PC-9 (cell line): ENCODE measurements at regions not wholly inside any gene's neighbourhood (a gene's known extent, or its start where the extent isn't known, plus 50 kb on each side); places are given as distances from the start of the nearest gene placed in this dataset.

Experiments
- BruUV-seq: library from RNA; stranded (reverse); fragments of 400-500 nt; replicated peaks from 2 replicates; lab custom pipeline; 2021; lab: Mats Ljungman, UMichigan
- CTCF ChIA-PET: fragments of 300-600 bp; sonication (Branson Sonifier 250); formaldehyde crosslinking; loops from one replicate; lab custom pipeline; 2022; ENCODE audit warnings: antibody characterized with exemption; lab: Charles Lee
- POLR2A ChIA-PET: fragments of 300-600 bp; sonication (Branson Sonifier 250); formaldehyde crosslinking; loops from one replicate; lab custom pipeline; 2022; ENCODE audit warnings: antibody characterized with exemption; ENCODE audit not compliant: unreplicated experiment; lab: Charles Lee
- DNase-seq, 2 experiments: peaks; one replicate each; pipeline versions ENCODE4 v3.0.0 to v3.0.0-alpha.2; 2015 to 2022; ENCODE audit warnings: mixed read lengths in 1 of 2
- H2AFZ ChIP-seq: fragments of 200-600 bp; sonication (generic); 2 replicates; pipeline ENCODE4 v1.8.1; 2017; ENCODE audit warnings: antibody characterized with exemption
- H3F3A ChIP-seq: fragments of 200-600 bp; sonication (generic); 2 replicates; pipeline ENCODE4 v1.8.1; 2017; ENCODE audit warnings: antibody characterized with exemption, mild to moderate bottlenecking, low read depth; ENCODE audit not compliant: insufficient read depth
- H3K27ac ChIP-seq: fragments of 200-600 bp; sonication (generic); 2 replicates; pipeline ENCODE4 v1.6.1; 2016; ENCODE audit warnings: mixed run types
- H3K27me3 ChIP-seq: fragments of 200-600 bp; sonication (generic); 2 replicates; pipeline ENCODE4 v1.6.1; 2016; ENCODE audit warnings: low read depth, mixed run types; ENCODE audit not compliant: insufficient read depth
- H3K36me3 ChIP-seq: fragments of 200-600 bp; sonication (generic); 2 replicates; pipeline ENCODE4 v1.6.1; 2016; ENCODE audit warnings: low read depth, mixed run types
- H3K4me1 ChIP-seq: fragments of 200-600 bp; sonication (generic); replicated peaks from 2 replicates; pipeline ENCODE4 v1.6.1; 2016; ENCODE audit warnings: mixed run types; ENCODE audit not compliant: insufficient read depth
- H3K4me2 ChIP-seq: fragments of 200-600 bp; sonication (generic); 2 replicates; pipeline ENCODE4 v1.6.1; 2017; ENCODE audit warnings: mixed run types
- H3K4me3 ChIP-seq: fragments of 200-600 bp; sonication (generic); 2 replicates; pipeline ENCODE4 v1.6.1; 2016; ENCODE audit warnings: mixed run types
- H3K79me2 ChIP-seq: fragments of 200-600 bp; sonication (generic); 2 replicates; pipeline ENCODE4 v1.6.1; 2017; ENCODE audit warnings: low read depth, mixed run types
- H3K9me2 ChIP-seq: fragments of 200-600 bp; sonication (generic); 2 replicates; pipeline ENCODE4 v1.8.1; 2017; ENCODE audit warnings: mild to moderate bottlenecking; ENCODE audit not compliant: insufficient read depth
- H3K9me3 ChIP-seq: fragments of 200-600 bp; sonication (generic); 2 replicates; pipeline ENCODE4 v1.8.1; 2016; ENCODE audit warnings: low read depth; ENCODE audit not compliant: insufficient read depth
- H4K20me1 ChIP-seq: fragments of 200-600 bp; sonication (generic); 2 replicates; pipeline ENCODE4 v1.8.1; 2017; ENCODE audit not compliant: insufficient read depth
- CTCF ChIP-seq: fragments of 200-600 bp; sonication (generic); conservative IDR thresholded peaks from 2 replicates; pipeline ENCODE4 v1.6.1; 2017; ENCODE audit warnings: mixed run types, antibody characterized with exemption, mild to moderate bottlenecking, moderate library complexity
- EZH2 ChIP-seq: fragments of 200-600 bp; sonication (generic); IDR thresholded peaks from 2 replicates; pipeline ENCODE4 v1.8.0; 2017; ENCODE audit warnings: antibody characterized with exemption, low read depth
- intact Hi-C: fragments of 100-400 bp; cut with micrococcal nuclease; formaldehyde crosslinking; loops from one replicate; pipeline ENCODE4 v1.10.0; 2022; ENCODE audit not compliant: unreplicated experiment

GRCh38 chr5:44664711-44665100 is 144.0 kb upstream of the MRPS30 start:
- Histone ChIP-seq H3K27me3 (no peaks in the 10 kb centered on the region), H3K27ac (no peak overlapping the region), H3K4me2 (no peak overlapping the region), H3K79me2 (no peaks in the 10 kb centered on the region), H4K20me1 (no peaks in the 10 kb centered on the region), H3K36me3 (no peaks in the 10 kb centered on the region), H2AFZ (no peak overlapping the region), H3F3A (no peaks in the 10 kb centered on the region), H3K4me1 (no peaks in the 10 kb centered on the region), H3K9me3 (no peaks in the 10 kb centered on the region), H3K4me3 (no peak overlapping the region), H3K9me2 (no peaks in the 10 kb centered on the region; the same call in 1 of the 2 replicates)
- POLR2A ChIA-PET = no interaction called here
- TF ChIP-seq EZH2 (no peak), CTCF (no peak)
- no peak for DNase-seq
- BruUV-seq = no TSS peak
- intact Hi-C loops = no loop called here
- CTCF ChIA-PET = no interaction called here

- ChIA-PET POLR2A (no interaction called here), CTCF (no interaction called here)
- no peaks in the 10 kb centered on the region for H4K20me1 ChIP-seq
- DNase-seq = no peak
- no peaks in the 10 kb centered on the region for H3F3A ChIP-seq
- H3K79me2 ChIP-seq = no peaks in the 10 kb centered on the region
- H2AFZ ChIP-seq = no peak overlapping the region
- H3K27ac ChIP-seq = no peak overlapping the region
- intact Hi-C loops = no loop called here
- H3K4me2 ChIP-seq = no peak overlapping the region
- TF ChIP-seq CTCF = no peak
- no peaks in the 10 kb centered on the region for H3K36me3 ChIP-seq
- no peaks in the 10 kb centered on the region; the same call in 1 of the 2 replicates for H3K9me2 ChIP-seq
- no peaks in the 10 kb centered on the region for H3K27me3 ChIP-seq
- no TSS peak for BruUV-seq
- no peaks in the 10 kb centered on the region for H3K9me3 ChIP-seq
- H3K4me1 ChIP-seq = no peaks in the 10 kb centered on the region
- H3K4me3 ChIP-seq = no peak overlapping the region
Measured at GRCh38 chr5:44663991-44664710, 144.6 kb upstream of the MRPS30 start.

- TF ChIP-seq EZH2 (no peak), CTCF (no peak)
- no peaks in the 10 kb centered on the region for H3K9me3 ChIP-seq
Measured at GRCh38 chr5:44661851-44662250, 146.9 kb upstream of the MRPS30 start.

More at GRCh38 chr5:44661851-44662250, 146.9 kb upstream of the MRPS30 start:
- Histone ChIP-seq H3K27me3 (no peaks in the 10 kb centered on the region), H3K4me1 (no peaks in the 10 kb centered on the region), H2AFZ (no peak overlapping the region), H3F3A (no peaks in the 10 kb centered on the region), H3K79me2 (no peaks in the 10 kb centered on the region), H3K27ac (no peak overlapping the region), H3K4me2 (no peak overlapping the region), H3K4me3 (no peak overlapping the region), H3K9me2 (no peaks in the 10 kb centered on the region; the same call in 1 of the 2 replicates), H4K20me1 (no peaks in the 10 kb centered on the region), H3K36me3 (no peaks in the 10 kb centered on the region)
- BruUV-seq = no TSS peak
- intact Hi-C loops = no loop called here
- CTCF ChIA-PET = no interaction called here
- no peak for DNase-seq
- POLR2A ChIA-PET = no interaction called here
